AG04450 (cell line): ENCODE measurements at regions not wholly inside any gene's neighbourhood (a gene's known extent, or its start where the extent isn't known, plus 50 kb on each side); places are given as distances from the start of the nearest gene placed in this dataset.

Experiments used
- CTCF ChIA-PET: fragments of 300-600, 350-600 bp; formaldehyde crosslinking; extraction: SDS; loops from one replicate; lab custom pipeline; 2022; ENCODE audit warnings: antibody characterized with exemption, inconsistent platforms; lab: Charles Lee
- POLR2A ChIA-PET: fragments of 350-600 bp; formaldehyde crosslinking; extraction: SDS; loops from one replicate; lab custom pipeline; 2021; ENCODE audit warnings: antibody characterized with exemption, inconsistent platforms; lab: Yijun Ruan, JAX
- DNase-seq: peaks from one replicate; pipeline ENCODE4 v3.0.0-alpha.2; 2011; ENCODE audit warnings: low read depth, low spot score
- H3K27ac ChIP-seq: one replicate; pipeline ENCODE4 v1.5.1; 2012; ENCODE audit warnings: low read depth, low read length, control low read depth
- H3K27me3 ChIP-seq: one replicate; pipeline ENCODE4 v1.6.0; 2012; ENCODE audit warnings: low read length; ENCODE audit not compliant: control insufficient read depth, insufficient read depth
- H3K4me3 ChIP-seq: 2 replicates; pipeline ENCODE4 v1.5.1; 2011; ENCODE audit warnings: mild to moderate bottlenecking, low read depth, low read length, control low read depth
- H3K9me3 ChIP-seq: 2 replicates; pipeline ENCODE4 v1.5.1; 2012; ENCODE audit warnings: low read length; ENCODE audit not compliant: control insufficient read depth, insufficient read depth
- CTCF ChIP-seq: IDR thresholded peaks from 2 replicates; pipeline ENCODE4 v1.5.1; 2011; ENCODE audit warnings: low read depth, low read length, control low read depth, inconsistent platforms

- H3K4me3 ChIP-seq = no peak overlapping the region
- ChIA-PET CTCF (interaction anchor here (0.6 to 12.1 kb wide), 22 partner anchors 10 to 1374 kb away, joined by 3 to 366 read pairs (median 4); no protein-coding TSS in a partner anchor), POLR2A (no interaction called here)
- H3K27me3 ChIP-seq = no peaks in the 10 kb centered on the region
- H3K9me3 ChIP-seq = no peaks in the 10 kb centered on the region
- H3K27ac ChIP-seq = no peak overlapping the region
- peak; percentile 4 for DNase-seq
- peak; percentile 48 for TF ChIP-seq CTCF
These were observed 101.6 kb downstream of the ZPLD1 start for GRCh38 chr3:102536456-102536855.

- TF ChIP-seq CTCF = no peak
- Histone ChIP-seq H3K27me3 (no peaks in the 10 kb centered on the region), H3K27ac (no peak overlapping the region), H3K9me3 (no peaks in the 10 kb centered on the region), H3K4me3 (no peak overlapping the region)
- ChIA-PET CTCF (interaction anchor here (0.6 to 12.1 kb wide), 15 partner anchors 9 to 1374 kb away, joined by 3 to 366 read pairs (median 5); no protein-coding TSS in a partner anchor), POLR2A (no interaction called here)
- no peak for DNase-seq
These were observed 102.3 kb downstream of the ZPLD1 start for GRCh38 chr3:102537123-102537522.

DNA sequence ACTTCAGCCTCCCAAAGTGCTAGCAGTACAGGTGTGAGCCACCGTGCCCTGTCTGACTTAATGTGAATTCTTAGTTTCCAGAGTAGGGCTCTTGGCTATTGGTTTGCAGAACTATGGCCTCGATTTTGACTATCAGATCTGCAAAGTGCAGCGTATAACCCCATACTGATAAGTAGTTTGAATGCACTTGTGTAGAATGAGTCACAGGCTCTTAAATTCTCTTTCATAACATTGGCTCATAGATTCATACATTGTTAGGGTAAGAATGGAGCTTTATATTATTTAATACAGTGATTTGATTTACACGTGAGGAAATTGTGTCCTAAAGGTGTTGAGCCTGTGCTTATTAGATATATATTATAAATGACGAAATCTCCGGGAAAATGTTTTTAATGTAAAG lies 109.9 kb downstream of the ZPLD1 start:
- H3K27ac ChIP-seq = no peak overlapping the region
- H3K9me3 ChIP-seq = no peaks in the 10 kb centered on the region
- peaks cover 2% of the 10 kb centered on the region for H3K27me3 ChIP-seq
- POLR2A ChIA-PET = no interaction called here
- CTCF ChIA-PET = interaction anchor here (3.8 to 12.1 kb wide), 2 partner anchors 309 to 315 kb away, joined by 24 to 366 read pairs; no protein-coding TSS in a partner anchor
- no peak for DNase-seq
- TF ChIP-seq CTCF = no peak
- no peak overlapping the region for H3K4me3 ChIP-seq

- CTCF ChIA-PET = interaction anchor here (3.8 to 12.1 kb wide), 2 partner anchors 309 to 316 kb away, joined by 24 to 366 read pairs; no protein-coding TSS in a partner anchor
- POLR2A ChIA-PET = no interaction called here
These were observed 110.5 kb downstream of the ZPLD1 start for GRCh38 chr3:102545276-102545675.

More at GRCh38 chr3:102545276-102545675, 110.5 kb downstream of the ZPLD1 start:
- Histone ChIP-seq H3K4me3 (no peak overlapping the region), H3K27me3 (peaks cover 2% of the 10 kb centered on the region), H3K27ac (no peak overlapping the region), H3K9me3 (no peaks in the 10 kb centered on the region)
- no peak for TF ChIP-seq CTCF
- DNase-seq = no peak
